A673 (cell line): ENCODE measurements at regions not wholly inside any gene's neighbourhood (a gene's known extent, or its start where the extent isn't known, plus 50 kb on each side); places are given as distances from the start of the nearest gene placed in this dataset.

ENCODE experiments used
- EZH2 ChIP-seq: fragments of 200-600 bp; sonication (generic); IDR thresholded peaks from 2 replicates; pipeline ENCODE4 v1.6.1; 2017; ENCODE audit warnings: borderline replicate concordance, low read depth, mild to moderate bottlenecking, mixed read lengths, antibody characterized with exemption, low read length; ENCODE audit not compliant: poor library complexity, severe bottlenecking
- TF ChIP-seq, protein P1 (sequence below): fragments of 300-800, 200-600 bp; sonication (generic); conservative IDR thresholded peaks from 2 replicates; pipeline ENCODE4 v1.5.1; 2017; ENCODE audit warnings: low read depth, mild to moderate bottlenecking, antibody characterized with exemption, low read length, moderate library complexity, mixed read lengths

- TF ChIP-seq EZH2: no peak
- TF ChIP-seq, protein P1, sequence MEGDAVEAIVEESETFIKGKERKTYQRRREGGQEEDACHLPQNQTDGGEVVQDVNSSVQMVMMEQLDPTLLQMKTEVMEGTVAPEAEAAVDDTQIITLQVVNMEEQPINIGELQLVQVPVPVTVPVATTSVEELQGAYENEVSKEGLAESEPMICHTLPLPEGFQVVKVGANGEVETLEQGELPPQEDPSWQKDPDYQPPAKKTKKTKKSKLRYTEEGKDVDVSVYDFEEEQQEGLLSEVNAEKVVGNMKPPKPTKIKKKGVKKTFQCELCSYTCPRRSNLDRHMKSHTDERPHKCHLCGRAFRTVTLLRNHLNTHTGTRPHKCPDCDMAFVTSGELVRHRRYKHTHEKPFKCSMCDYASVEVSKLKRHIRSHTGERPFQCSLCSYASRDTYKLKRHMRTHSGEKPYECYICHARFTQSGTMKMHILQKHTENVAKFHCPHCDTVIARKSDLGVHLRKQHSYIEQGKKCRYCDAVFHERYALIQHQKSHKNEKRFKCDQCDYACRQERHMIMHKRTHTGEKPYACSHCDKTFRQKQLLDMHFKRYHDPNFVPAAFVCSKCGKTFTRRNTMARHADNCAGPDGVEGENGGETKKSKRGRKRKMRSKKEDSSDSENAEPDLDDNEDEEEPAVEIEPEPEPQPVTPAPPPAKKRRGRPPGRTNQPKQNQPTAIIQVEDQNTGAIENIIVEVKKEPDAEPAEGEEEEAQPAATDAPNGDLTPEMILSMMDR: no peak
Measured at GRCh38 chr17:74076446-74076845, 127.0 kb upstream of the RPL38 start.
